GM19025 (cell line): ENCODE measurements at regions not wholly inside any gene's neighbourhood (a gene's known extent, or its start where the extent isn't known, plus 50 kb on each side); places are given as distances from the start of the nearest gene placed in this dataset.
"Not testable (repeated sequence)": the region's sequence is repeated elsewhere in the genome, so short reads cannot be mapped to it uniquely, and the experiment has no call there.

Source experiments
- ATAC-seq: cut with Tn5 transposase; IDR thresholded peaks from one replicate; pipeline ENCODE4 v1.9.1; 2021; ENCODE audit warnings: mild to moderate bottlenecking, low read depth, moderate library complexity; ENCODE audit not compliant: unreplicated experiment

- ATAC-seq = no peak
Measured at GRCh38 chr7:83751217-83751616, 102.3 kb upstream of the SEMA3E start.

- ATAC-seq = no peak
Measured at GRCh38 chr7:83749495-83749894, 100.6 kb upstream of the SEMA3E start.

DNA sequence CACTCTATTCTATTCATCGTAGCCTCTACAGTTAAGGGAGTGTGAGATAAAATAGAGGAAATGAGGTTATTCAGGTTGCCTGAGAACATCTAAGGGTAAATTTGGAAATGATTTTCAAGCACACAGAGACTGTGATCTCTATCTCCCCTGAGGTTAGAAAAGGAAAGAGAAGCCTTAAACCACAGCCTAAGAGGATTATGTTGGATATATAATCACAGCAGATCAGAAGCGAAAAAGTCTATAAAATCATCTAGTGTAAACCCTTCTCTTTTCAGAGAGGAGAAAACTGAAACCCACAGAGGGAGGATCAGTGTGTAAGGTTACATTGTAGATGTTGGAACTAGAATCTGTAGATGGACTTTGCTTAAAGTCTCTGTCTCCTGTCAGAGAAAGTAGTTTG, 90.6 kb upstream of the SEMA3E start:
- ATAC-seq = no peak

- ATAC-seq = no peak
Measured at GRCh38 chr7:83738291-83738835, 89.4 kb upstream of the SEMA3E start.

- no peak for ATAC-seq
Measured at GRCh38 chr7:83732305-83732704, 83.4 kb upstream of the SEMA3E start.

- ATAC-seq = no peak
Measured at GRCh38 chr7:83731154-83731553, 82.2 kb upstream of the SEMA3E start.

GRCh38 chr7:83716923-83717322, 68.0 kb upstream of the SEMA3E start:
- ATAC-seq = not testable (repeated sequence)

DNA sequence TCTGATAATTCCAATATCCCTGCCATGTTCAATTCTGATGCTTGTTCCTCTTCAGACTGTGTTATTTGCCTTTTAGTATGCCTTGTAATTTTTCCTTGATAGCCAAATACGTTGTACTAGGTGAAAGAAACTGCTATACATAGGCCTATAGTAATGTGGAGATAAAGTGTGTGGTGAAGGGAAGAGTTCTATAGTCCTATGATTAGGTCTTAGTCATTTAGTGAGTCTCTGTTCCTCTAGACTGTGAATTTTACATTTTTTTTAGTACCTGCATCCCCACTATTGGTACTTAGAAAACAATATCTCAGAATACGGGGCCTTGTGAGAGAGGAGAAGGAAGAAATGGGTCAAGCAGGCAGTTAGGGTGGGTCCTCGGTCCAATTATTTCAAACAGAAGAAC, 59.6 kb upstream of the SEMA3E start:
- no peak for ATAC-seq

DNA sequence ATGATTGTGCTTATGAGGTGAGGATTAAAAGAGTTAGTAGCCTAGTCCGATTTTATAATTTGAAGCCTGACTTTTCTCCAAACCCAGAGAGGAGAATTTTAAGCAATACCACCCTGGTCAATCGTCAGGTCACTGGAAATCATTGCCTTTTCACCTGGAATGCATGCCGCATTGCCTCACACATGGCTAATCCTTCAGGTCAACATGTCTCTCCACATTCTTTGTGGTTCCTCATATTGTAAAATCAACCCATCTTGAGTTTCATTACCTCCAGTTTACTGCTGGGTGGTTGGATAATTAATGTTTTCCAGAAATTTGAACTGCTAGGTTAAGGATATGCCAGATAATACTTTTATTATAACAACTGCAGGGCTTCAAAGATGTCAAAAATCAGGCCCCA, 55.6 kb upstream of the SEMA3E start:
- no peak for ATAC-seq

DNA sequence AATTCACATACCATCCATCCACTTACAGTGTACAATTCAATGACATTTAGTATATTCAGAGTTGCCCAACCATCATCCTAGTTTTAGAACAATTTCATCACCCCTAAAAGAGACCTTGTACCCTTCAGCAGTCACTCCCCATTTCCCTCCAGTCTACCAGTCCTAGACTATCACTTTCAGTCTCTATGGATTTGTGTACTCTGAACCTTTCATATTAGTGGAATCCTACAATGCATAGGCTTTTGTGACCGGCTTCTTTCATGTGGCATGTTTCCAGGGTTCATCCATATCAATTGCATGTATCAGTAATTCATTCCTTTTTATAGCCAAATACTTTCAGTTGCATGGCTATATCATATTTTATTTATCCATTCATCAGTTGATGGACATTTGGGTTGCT, 53.5 kb upstream of the SEMA3E start:
- no peak for ATAC-seq

- no peak for ATAC-seq
Measured at GRCh38 chr7:83701736-83702135, 52.8 kb upstream of the SEMA3E start.
